ENCODE measurements at regions not wholly inside any gene's neighbourhood (a gene's known extent, or its start where the extent isn't known, plus 50 kb on each side); places are given as distances from the start of the nearest gene placed in this dataset.

DNA sequence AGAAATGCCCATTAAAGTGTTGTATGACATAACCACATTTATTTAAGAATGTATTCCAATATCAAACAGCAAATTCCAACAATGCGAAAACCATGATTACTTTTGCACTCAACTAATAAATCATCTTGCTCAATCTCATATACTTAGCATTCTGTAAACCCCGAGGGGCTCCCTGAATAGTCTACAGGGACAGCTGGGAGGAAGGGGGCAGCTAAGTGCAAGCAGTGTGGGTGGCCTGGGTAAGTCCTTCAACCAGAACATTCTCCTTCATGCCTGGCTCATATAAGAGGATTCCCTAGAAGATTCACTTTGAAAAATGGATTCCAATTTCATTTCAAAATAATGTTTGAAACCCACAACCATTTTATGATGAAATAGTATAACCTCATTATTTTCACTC lies 355.5 kb downstream of the CDC14C start:
- TF ChIP-seq, protein P1, sequence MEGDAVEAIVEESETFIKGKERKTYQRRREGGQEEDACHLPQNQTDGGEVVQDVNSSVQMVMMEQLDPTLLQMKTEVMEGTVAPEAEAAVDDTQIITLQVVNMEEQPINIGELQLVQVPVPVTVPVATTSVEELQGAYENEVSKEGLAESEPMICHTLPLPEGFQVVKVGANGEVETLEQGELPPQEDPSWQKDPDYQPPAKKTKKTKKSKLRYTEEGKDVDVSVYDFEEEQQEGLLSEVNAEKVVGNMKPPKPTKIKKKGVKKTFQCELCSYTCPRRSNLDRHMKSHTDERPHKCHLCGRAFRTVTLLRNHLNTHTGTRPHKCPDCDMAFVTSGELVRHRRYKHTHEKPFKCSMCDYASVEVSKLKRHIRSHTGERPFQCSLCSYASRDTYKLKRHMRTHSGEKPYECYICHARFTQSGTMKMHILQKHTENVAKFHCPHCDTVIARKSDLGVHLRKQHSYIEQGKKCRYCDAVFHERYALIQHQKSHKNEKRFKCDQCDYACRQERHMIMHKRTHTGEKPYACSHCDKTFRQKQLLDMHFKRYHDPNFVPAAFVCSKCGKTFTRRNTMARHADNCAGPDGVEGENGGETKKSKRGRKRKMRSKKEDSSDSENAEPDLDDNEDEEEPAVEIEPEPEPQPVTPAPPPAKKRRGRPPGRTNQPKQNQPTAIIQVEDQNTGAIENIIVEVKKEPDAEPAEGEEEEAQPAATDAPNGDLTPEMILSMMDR (IDR thresholded peaks at IDR 0.05; ENCODE audit: insufficient read depth, low read depth, low read length), result no peak
- no peak for TF ChIP-seq EZH2 (IDR thresholded peaks at IDR 0.05; ENCODE audit: insufficient read depth, low read length)

Data from astrocyte (in vitro differentiated cells and primary cell).